RCC 7860 (cell line): ENCODE measurements at regions not wholly inside any gene's neighbourhood (a gene's known extent, or its start where the extent isn't known, plus 50 kb on each side); places are given as distances from the start of the nearest gene placed in this dataset.
A peak's percentile ranks its signal among the peaks of the same experiment; 100 is the strongest.

Experiments
- DNase-seq: peaks from one replicate; pipeline ENCODE4 v3.0.0-alpha.2; 2015; ENCODE audit warnings: low spot score
- FAIRE-seq: peaks from 2 replicates; lab custom pipeline; 2012; peaks lifted over from hg19 to GRCh38; lab: Jason Lieb, UNC

DNA sequence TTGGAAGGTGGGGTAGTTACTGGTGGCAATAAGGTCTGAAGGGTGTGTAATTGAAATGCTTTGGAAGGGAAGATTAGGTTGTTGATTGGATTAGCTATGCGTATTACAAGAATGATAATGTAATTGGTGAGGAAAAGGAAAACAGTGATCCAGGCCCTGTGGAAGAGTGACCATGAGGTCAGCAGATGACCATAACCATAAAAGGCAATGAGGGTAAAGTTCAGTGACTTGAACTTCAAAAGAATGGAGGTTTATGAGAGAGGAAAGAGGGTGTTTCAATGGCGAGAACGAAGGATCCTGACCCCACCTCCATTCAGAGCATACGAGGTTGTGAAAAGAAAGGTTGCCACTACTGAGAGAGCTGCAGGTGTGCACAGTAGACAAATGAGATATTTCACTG, 439.7 kb downstream of the CCSER2 start:
- DNase-seq (no peak), FAIRE-seq (no peak)

DNA sequence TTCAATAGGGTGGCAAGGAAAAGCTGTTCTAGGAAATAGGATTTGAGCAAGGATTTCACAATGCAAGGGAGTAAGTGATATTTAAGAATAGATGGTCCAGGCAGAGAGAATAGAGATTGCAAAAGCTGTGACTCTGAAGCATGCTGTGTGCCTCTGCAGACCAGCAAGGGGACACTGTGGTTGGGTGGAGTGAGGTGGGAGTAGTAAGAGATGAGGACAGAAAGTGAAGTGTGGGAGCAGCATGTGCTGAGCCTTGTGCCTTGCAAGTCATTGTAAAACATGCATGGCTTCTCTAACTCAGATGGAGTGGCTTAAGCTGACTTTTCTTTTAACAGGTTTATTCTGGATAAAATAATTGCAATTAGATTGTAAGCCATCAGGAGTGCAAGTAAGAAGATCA, 442.4 kb downstream of the CCSER2 start:
- FAIRE-seq: no peak

DNA sequence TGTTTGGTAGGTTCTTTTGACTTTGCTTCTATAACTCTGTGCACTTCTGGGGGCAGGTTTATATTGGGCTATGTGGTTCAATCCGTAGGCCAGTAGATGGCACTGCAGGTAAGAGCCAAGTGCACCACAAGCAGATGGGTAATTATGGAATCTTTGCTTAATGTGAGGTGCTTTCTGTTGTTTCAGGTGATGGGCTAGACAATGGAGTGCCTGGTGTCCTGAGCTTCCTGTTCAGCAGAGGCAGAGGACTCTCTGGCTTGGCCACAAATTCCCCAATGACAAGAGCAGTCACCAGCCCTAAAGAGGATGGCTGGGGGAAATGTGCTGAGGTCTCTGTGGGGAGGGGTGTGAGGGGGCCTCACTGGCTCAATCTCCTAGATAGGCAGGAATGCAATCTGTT, 455.0 kb downstream of the CCSER2 start:
- DNase-seq: no peak
- FAIRE-seq: no peak

More for the DNA sequence above, 442.4 kb downstream of the CCSER2 start:
- DNase-seq: no peak

DNA sequence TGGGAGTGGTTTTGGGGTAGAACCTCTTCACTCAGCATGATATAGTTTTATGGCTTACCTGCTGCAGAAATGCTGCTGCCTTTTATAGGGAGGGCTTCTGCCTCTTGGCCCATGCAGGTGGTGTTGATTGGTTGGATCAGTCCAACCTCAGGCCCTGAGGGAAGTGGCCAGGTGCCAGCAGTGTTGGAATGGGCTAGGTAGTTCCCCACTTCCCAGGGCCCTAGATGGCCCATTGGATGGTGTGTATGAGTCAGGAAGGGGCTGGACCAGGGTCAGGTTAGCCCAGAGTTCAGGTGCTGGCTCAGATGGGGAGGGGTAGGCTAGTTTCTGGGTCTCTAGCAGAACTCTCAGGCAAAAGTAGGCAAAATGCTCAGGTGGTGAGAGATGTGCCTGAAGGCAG, 455.5 kb downstream of the CCSER2 start:
- DNase-seq: no peak
- no peak for FAIRE-seq

DNA sequence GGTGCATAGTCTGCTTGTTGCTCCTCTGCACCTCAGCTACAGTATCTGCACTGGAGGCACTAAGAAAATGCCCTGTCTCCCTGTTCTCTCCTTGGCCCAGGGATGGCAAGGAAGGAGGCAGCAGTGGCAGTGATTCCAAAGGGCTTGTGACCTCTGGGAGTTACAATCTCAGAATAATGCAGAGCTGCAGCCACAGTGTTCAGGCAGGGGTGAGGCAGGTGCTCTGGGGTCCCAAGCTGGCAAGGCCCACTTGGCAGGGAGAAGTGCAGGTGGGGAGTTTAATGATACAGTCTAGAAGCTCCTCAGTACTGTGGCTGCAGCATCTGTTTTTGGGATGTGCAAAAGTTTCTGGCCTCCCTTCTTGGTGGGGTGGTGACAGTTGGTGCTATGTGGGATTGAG, 456.4 kb downstream of the CCSER2 start:
- FAIRE-seq: no peak
- no peak for DNase-seq

DNA sequence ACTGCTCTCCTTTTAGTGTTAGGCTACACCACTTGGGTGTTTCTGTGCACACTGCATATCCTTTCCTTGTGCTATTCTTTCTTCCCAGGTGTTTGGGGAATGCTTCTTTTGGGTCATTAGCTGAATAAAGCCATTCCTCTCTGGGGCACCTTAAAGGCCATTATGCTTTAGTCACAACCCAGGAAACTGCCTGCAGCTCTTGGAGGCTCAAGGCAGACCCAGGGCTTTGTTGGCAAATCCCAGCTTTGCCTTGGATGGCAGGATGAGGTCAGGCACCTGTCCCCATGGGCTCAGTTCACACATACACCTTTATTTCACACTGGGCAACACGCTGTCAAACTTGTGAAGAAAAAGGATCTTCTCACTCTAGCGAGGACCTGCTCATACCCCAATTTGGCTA, 460.6 kb downstream of the CCSER2 start:
- DNase-seq (no peak), FAIRE-seq (no peak)

DNA sequence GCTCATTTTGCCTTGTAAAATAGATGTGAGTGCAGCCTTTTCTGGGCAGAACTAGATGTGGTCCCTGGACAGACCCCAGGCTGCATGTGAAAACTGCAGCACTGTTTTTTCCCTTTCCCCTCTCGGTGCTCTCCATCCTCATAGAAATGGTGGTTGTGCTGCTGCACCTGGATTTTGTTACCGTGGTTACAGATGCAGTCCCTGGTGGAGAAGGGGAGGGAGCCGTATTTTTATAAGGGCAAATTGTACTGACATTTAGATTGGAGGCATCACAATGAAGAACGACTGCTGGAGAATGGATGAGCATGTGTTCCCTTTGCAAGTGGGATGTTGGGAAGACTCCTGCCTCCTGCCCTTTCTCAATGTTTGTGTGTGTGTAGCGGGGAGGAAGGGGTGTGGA, 469.9 kb downstream of the CCSER2 start:
- no peak for DNase-seq
- FAIRE-seq: no peak

DNA sequence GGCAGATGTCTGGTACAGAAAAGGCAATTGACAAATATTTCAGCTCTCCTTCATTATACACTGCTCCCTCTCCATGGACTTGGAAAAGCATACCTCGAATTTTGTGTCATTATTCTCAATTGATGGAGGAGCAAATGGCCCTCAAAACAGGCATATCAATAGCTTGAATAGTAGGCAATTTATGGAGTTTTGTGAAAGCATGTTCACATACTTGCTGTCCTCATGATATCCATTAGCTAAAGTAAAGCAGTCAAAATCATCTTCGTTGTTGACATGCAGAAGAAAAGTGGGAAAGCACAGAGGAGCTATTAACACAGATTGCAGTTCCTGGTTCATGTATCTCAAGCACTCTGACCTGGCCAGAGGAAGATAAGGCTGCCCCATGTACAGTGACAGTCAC, 472.8 kb downstream of the CCSER2 start:
- FAIRE-seq (no peak), DNase-seq (no peak)

DNA sequence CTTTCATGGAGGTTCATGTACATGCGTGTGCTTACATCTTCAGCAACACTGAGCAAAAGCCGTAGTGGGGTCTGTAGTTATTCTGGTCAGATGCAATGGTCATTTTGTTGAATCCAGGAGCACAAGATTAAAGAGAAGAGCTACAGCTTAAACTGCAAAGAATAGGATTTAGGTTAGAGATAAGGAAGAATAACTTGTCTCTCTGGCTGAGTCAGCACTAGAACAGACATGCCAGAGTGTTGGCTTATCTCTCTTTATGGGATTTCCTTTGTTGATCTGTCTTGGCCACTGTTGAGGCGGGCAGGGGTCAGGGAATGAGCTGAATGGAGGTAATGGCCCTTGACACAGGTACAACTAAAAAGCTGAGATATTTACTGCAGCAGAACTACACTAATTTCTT, 473.5 kb downstream of the CCSER2 start:
- DNase-seq (no peak), FAIRE-seq (no peak)

DNA sequence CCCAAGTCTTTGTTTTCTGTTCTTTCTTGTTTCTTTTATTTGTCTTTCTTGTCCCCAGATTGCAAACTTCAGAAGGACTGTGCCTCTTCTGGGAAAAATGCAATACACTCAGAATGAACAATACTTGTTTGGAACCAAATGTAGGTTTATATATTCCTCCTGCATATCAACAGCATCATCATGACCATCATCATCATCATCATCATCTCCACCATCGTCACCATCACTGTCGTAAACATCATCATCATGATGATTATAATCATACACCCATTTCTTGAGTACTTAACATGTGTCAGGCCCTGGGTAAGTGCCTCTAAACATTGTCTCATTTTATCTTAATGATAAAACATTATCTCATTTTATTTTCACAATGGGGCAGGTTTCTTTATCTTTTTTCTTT, 476.8 kb downstream of the CCSER2 start:
- FAIRE-seq: no peak
- no peak for DNase-seq

DNA sequence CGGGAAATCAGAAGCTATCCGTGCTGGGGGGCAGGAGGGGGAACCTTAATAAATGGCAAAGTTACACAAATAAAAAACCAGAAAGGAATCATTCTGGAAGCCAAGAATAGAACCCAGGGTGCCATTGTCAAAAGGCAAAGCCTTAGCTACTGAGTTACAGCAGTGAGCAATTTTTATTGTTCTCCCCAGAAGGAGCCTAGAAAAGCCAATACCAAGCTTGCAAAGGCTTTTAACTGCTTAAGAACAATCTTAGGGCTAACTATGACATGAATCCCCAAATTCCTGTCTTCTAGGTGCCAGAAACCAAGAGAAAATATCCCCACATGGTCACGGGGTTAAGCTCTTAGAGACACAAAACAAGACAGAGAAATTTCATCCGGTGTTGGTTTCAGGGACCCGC, 482.7 kb downstream of the CCSER2 start:
- FAIRE-seq (no peak), DNase-seq (no peak)

DNA sequence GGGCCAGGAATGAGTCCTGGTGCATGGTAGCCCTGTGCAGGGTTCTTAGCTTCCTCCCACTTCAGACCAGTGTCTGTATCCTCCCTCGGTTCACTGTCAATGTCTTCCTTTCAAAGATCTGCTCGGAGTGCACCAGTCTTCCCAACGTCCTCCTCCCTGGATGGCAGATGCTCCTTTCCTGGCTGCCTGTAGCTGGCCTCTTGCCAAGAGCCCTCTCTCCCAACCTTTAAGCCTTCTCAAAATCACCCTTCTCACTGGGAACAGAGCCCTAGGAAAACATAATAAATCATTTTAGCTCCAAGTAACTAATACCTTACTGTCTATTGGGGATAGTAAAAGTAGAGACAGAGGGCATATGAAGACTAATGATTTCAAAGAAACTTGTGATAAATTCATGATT, 490.6 kb downstream of the CCSER2 start:
- no peak for FAIRE-seq

DNA sequence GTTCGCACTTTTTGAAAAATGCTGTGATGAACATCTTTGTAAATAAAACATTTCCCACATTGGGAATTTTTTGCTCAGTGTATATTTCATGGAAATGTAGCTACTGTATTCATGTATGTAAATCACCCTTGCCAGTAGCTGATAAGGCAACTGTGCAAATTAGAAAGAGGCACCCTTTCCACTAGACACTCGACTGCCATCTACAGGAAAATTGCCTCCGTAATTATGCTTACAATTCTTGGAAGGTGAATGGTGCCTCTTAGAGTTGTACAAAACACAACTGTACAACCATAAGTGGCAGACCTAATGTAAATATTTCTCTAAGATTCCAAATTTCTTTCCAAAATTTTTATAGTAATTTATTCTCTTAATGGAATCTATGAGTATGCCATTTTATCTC, 491.7 kb downstream of the CCSER2 start:
- no peak for FAIRE-seq
- no peak for DNase-seq

More for the DNA sequence above, 490.6 kb downstream of the CCSER2 start:
- no peak for DNase-seq

DNA sequence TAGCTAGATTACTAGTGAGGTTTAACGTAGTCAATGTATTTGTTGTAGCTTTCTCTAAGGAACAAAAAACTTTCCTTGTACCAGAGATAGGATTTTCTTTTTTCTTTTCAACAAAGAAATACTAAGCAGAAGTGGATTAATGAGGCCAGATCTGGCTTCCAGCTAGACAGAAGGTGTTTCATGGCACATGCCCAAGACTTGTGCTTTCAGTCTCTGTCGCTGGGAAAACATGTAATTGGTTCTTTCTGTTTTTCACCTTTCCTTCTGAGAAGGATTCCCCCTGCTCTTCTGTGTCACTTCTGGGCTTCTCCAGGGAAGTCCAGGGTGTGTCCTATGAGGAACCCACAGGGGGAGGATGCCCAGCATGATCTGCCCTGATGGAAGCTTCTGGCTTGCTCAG, 492.2 kb downstream of the CCSER2 start:
- FAIRE-seq (no peak), DNase-seq (no peak)

DNA sequence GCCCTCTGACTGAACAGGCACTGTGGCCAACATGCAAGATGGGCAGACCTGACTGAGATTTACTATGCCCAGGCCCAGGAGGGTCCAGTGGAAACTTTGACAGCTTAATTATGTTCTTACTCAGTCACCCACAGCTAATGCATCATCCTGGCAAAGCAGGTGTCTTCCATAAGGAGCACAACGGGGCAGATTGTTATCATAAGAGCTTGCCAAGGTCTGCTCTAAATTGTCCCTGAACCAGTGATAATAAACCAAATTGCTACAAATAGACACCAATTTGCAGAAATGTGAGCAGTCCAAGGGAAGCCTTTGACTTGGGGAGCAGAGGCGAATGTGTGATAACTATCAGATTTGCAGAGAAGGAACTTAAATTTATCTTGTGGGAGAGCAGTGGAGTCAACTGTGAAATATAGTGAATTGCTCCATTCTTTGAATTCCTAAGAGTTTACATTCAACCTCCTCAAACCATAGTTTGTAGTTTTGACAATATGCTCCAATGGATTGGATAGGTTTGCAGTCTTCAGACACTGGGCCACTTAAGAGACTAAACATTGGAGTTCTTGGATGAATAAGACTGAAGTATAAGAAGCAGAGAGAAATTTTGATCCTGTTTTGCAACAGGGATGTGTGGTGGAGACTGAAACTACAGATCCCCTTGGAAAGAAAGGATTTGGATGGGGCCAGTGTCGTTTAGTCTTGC, 494.7 kb downstream of the CCSER2 start:
- peak; percentile 10 for DNase-seq
- FAIRE-seq: no peak

DNA sequence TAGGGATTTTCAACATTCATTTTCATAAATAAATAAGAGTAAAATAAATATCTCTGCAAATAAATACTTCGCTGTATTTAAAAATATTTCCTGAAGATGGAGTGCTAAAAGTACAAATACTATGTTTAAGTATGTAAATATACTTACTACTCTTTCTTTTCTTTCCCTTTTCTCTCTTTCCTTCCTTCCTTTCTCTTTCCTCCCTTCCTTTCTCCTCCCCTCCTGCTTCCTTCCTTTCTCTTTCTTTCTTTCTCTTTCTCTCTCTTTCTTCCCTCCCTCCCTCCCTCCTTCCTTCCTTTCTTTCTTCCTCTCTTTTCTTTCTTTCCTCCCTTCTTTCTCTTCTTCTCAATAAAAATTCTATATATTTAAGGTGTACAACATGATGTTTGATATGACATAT, 496.1 kb downstream of the CCSER2 start:
- DNase-seq (no peak), FAIRE-seq (no peak)

DNA sequence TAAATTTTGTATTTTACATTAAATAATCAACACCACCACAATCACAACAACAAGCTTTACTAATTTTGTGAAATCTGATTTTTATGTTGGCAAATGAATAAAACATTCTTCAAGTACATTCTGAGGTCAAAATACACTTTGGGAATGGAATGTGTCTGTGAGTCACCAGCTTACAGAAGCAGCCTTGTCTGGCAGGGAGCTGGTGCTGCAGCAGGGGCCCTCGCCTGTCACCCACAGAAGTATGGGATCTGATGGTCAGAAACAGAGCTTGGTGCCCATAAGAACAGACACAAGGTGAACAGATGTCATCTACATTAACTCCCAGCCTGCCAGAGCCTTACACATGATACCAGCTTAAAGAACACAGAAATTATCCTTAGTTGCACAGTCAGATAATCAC, 496.9 kb downstream of the CCSER2 start:
- FAIRE-seq (no peak), DNase-seq (peak; percentile 26)

DNA sequence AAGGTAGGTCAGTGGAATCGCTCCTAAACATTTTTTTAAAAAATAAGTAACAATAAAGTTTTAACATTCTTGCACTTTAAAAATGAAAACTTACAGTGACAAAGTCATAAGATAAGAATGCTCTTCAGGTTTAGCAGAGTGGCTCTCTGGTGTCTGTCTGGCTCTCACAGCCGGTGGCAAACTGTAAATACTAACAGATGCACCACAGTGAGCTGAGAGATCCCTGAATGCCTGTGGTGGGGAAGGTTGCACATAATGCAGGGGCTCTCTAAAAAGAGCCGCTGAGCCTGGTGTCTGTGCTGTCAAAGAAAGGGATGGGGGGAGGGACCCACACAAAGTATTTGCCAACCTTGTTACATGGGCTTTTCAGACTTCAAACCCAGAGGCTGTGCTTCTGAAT, 498.3 kb downstream of the CCSER2 start:
- DNase-seq (no peak), FAIRE-seq (no peak)

DNA sequence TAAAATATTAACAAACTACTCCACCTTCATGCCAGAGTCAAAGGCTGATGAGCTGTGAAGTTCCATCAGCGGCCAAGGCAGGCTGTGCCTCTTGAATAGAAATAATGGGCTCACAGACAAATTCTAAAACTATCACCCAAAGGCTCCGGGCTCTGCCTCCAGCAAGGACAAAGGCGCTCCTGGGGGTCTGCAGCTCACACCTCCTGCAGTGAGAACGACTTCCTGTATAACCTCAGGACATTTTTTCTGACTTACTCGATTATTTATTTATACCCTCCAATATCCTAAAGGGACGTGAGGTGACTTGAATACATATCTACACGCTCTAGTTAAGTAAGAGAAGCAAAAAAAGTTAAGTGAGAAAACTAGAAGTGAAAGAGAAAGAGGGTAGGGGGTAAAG, 500.7 kb downstream of the CCSER2 start:
- DNase-seq (peak; percentile 18), FAIRE-seq (no peak)

DNA sequence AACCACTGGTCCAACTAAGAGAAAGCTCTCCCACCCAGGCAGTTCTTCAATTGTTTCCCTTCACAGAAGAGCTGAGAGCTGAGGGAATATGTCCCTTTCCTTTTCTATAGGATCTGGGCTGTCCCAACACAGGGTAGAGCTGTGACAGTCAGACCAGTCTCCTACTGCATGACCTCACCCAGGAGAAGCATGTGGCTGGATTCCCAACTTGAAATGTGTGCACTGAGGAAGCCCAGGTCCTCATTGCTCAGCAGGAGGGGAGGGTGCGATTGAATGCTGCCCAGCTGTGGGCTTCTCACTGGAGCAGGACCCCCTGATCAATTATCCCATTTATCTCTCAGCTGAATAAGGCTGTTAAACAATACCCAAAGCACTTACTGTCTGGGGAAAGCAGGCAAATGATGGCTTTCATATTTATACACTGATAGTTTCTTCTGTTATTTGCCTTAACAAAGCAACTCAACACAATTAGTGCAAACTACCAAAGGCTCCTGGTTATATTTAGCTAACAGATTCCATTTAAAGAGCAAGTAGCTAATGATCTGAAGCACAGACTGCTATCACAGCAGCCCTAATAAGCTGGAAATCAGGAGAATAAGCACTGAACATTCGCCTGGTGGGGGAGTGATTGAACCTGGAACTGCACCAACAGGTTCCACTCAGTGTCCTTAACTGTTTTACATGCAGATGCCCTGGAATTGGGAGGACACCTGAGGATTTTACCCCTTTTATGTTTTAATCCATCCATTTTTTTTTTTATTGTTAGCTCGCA, 508.8 kb downstream of the CCSER2 start:
- FAIRE-seq: no peak

DNA sequence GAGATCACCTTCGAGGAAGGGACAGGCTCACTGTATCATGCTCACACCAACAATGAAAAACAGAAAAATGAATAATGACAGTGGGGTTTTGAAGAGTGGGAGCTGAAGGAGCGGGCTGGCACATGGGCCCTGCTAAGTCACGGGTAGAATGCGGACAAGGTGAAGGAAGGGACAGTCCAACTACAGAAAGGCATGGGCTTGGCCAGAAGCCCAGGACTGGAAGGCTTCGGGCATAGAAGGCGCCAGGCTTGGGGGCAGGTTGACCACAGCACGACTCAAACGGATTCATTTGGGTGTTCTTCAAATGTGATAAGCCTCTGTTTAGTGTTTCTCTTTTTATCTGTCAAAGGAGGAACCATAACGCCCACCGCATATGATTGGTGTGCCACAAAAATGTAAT, 509.5 kb downstream of the CCSER2 start:
- DNase-seq (no peak), FAIRE-seq (no peak)

More for the DNA sequence above, 508.8 kb downstream of the CCSER2 start:
- DNase-seq: no peak

DNA sequence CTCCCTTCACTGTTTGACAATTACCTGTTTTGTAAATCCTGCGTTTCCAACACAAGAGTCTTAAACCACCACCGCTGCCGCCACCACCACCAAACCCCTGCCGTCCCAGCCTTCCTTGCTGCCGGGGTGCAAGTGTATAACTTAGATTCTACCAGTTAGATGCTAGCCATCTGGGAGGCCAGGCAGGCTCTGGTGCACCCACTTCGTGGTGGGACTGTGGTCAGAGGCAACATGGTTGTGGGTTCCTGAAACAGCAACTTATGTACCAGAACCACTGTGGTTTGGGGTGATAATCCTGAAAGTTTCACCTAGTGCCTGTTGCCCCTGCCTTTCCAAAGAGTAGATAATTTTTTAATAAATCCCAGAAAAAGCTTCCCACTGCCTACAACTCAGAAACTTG, 510.5 kb downstream of the CCSER2 start:
- no peak for FAIRE-seq
- DNase-seq: no peak

DNA sequence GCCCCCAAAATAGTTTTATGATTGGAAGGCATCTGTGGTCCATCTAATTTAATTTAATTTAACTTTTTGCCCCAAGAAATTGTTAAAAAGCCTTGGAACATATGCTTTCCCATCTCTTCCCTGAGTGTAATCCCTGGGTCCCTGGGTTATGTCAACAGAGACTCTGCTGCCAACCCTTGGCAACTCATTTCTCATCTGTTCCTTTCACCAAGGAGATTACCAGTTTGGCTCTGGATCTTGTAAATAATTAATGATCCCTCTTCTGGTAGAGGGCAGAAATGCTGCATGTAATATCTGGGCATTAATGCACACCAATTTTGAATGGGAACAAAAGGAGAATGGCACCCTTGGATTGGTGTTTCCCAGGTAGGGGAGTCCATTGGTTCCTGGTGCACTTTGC, 514.2 kb downstream of the CCSER2 start:
- DNase-seq: no peak
- no peak for FAIRE-seq
